Calu3 (cell line): ENCODE measurements at regions not wholly inside any gene's neighbourhood (a gene's known extent, or its start where the extent isn't known, plus 50 kb on each side); places are given as distances from the start of the nearest gene placed in this dataset.

ENCODE experiments used
- BruUV-seq: library from RNA; stranded (reverse); fragments of 400-500 nt; replicated peaks from 2 replicates; lab custom pipeline; 2021; lab: Mats Ljungman, UMichigan
- CTCF ChIA-PET: fragments of 300-600 bp; sonication (Branson Sonifier 250); formaldehyde crosslinking; loops from one replicate; lab custom pipeline; 2022; ENCODE audit warnings: antibody characterized with exemption; lab: Charles Lee
- DNase-seq: peaks from one replicate; pipeline ENCODE4 v3.0.0; 2022
- H3K27ac Mint-ChIP-seq: one replicate; pipeline ENCODE4 v1.8.0; 2022; ENCODE audit warnings: mixed read lengths; ENCODE audit not compliant: unreplicated experiment
- H3K27me3 Mint-ChIP-seq: one replicate; pipeline ENCODE4 v1.8.0; 2022; ENCODE audit warnings: mixed read lengths; ENCODE audit not compliant: unreplicated experiment
- H3K36me3 Mint-ChIP-seq: one replicate; pipeline ENCODE4 v1.8.0; 2022; ENCODE audit warnings: mild to moderate bottlenecking, moderate library complexity, mixed read lengths; ENCODE audit not compliant: insufficient read depth, unreplicated experiment
- H3K4me1 Mint-ChIP-seq: one replicate; pipeline ENCODE4 v1.8.0; 2022; ENCODE audit warnings: mild to moderate bottlenecking, low read depth, mixed read lengths; ENCODE audit not compliant: unreplicated experiment
- H3K4me3 Mint-ChIP-seq: one replicate; pipeline ENCODE4 v1.8.0; 2022; ENCODE audit warnings: mild to moderate bottlenecking, low read depth, moderate library complexity, mixed read lengths; ENCODE audit not compliant: unreplicated experiment
- H3K9me3 Mint-ChIP-seq: one replicate; pipeline ENCODE4 v1.8.0; 2022; ENCODE audit warnings: low read depth, mixed read lengths; ENCODE audit not compliant: unreplicated experiment
- CTCF ChIP-seq: fragments of 200-600 bp; IDR thresholded peaks from one replicate; pipeline ENCODE4 v1.8.0; 2022; ENCODE audit warnings: antibody characterized with exemption; ENCODE audit not compliant: unreplicated experiment
- intact Hi-C: fragments of 100-400 bp; cut with micrococcal nuclease; formaldehyde crosslinking; loops from one replicate; pipeline ENCODE4 v1.10.0; 2022; ENCODE audit not compliant: unreplicated experiment

GRCh38 chr22:47996446-47996857, 1234.0 kb downstream of the TBC1D22A start:
- no TSS peak for BruUV-seq
- no peak overlapping the region for H3K4me3 Mint-ChIP-seq
- H3K36me3 Mint-ChIP-seq, result no peaks in the 10 kb centered on the region
- peaks cover 20% of the 10 kb centered on the region for H3K9me3 Mint-ChIP-seq
- CTCF ChIA-PET, result no interaction called here
- no peaks in the 10 kb centered on the region for H3K4me1 Mint-ChIP-seq
- intact Hi-C loops, result no loop called here
- no peak for DNase-seq
- H3K27ac Mint-ChIP-seq, result no peak overlapping the region
- no peak for TF ChIP-seq CTCF
- H3K27me3 Mint-ChIP-seq, result no peaks in the 10 kb centered on the region

- no TSS peak for BruUV-seq
- no peak overlapping the region for H3K27ac Mint-ChIP-seq
Measured at GRCh38 chr22:47995718-47996117, 1233.3 kb downstream of the TBC1D22A start.

GRCh38 chr22:47995264-47995627, 1232.8 kb downstream of the TBC1D22A start:
- BruUV-seq, result no TSS peak
- H3K27ac Mint-ChIP-seq, result no peak overlapping the region
- intact Hi-C loops, result no loop called here
- no peak for TF ChIP-seq CTCF
- H3K4me1 Mint-ChIP-seq, result no peaks in the 10 kb centered on the region
- no peaks in the 10 kb centered on the region for H3K36me3 Mint-ChIP-seq
- H3K9me3 Mint-ChIP-seq, result peaks cover 20% of the 10 kb centered on the region
- no peaks in the 10 kb centered on the region for H3K27me3 Mint-ChIP-seq
- no peak overlapping the region for H3K4me3 Mint-ChIP-seq
- CTCF ChIA-PET, result no interaction called here
- DNase-seq, result no peak

More at GRCh38 chr22:47995718-47996117, 1233.3 kb downstream of the TBC1D22A start:
- no peak for TF ChIP-seq CTCF
- CTCF ChIA-PET, result no interaction called here
- intact Hi-C loops, result no loop called here
- Mint-ChIP-seq H3K27me3 (no peaks in the 10 kb centered on the region), H3K4me3 (no peak overlapping the region), H3K36me3 (no peaks in the 10 kb centered on the region), H3K9me3 (peaks cover 20% of the 10 kb centered on the region), H3K4me1 (no peaks in the 10 kb centered on the region)
- DNase-seq, result no peak

GRCh38 chr22:47994601-47995263, 1232.3 kb downstream of the TBC1D22A start:
- CTCF ChIA-PET, result no interaction called here
- Mint-ChIP-seq H3K36me3 (no peaks in the 10 kb centered on the region), H3K4me3 (no peak overlapping the region), H3K27ac (no peak overlapping the region), H3K9me3 (peaks cover 18% of the 10 kb centered on the region), H3K27me3 (no peaks in the 10 kb centered on the region), H3K4me1 (no peaks in the 10 kb centered on the region)
- no TSS peak for BruUV-seq
- intact Hi-C loops, result no loop called here
- no peak for TF ChIP-seq CTCF
- no peak for DNase-seq
